Endothelial cell of umbilical vein (primary cell): ENCODE measurements at regions not wholly inside any gene's neighbourhood (a gene's known extent, or its start where the extent isn't known, plus 50 kb on each side); places are given as distances from the start of the nearest gene placed in this dataset.
"Not testable (repeated sequence)": the region's sequence is repeated elsewhere in the genome, so short reads cannot be mapped to it uniquely, and the experiment has no call there.

Experiments used
- EZH2 ChIP-seq: IDR thresholded peaks from 2 replicates; pipeline ENCODE4 v1.6.1; 2012; ENCODE audit warnings: borderline replicate concordance, low read depth, mild to moderate bottlenecking, moderate library complexity, low read length, inconsistent platforms; ENCODE audit not compliant: severe bottlenecking
- FOS ChIP-seq: IDR thresholded peaks from 2 replicates; pipeline ENCODE4 v1.6.1; 2011; ENCODE audit warnings: mild to moderate bottlenecking, low read length, moderate library complexity, borderline replicate concordance; ENCODE audit not compliant: insufficient read depth
- GATA2 ChIP-seq: IDR thresholded peaks from 2 replicates; pipeline ENCODE4 v1.7.0; 2011; ENCODE audit warnings: low read depth, mild to moderate bottlenecking, moderate library complexity, mixed read lengths, low read length; ENCODE audit not compliant: insufficient read length, insufficient read depth
- JUN ChIP-seq: IDR thresholded peaks from 2 replicates; pipeline ENCODE4 v1.6.1; 2011; ENCODE audit warnings: borderline replicate concordance, low read depth; ENCODE audit not compliant: insufficient read length, insufficient read depth
- POLR2A ChIP-seq: IDR thresholded peaks from 2 replicates; pipeline ENCODE4 v1.6.1; 2012; ENCODE audit warnings: low read depth, mild to moderate bottlenecking, control low read depth, low read length
- POLR2AphosphoS5 ChIP-seq: IDR thresholded peaks from 2 replicates; pipeline ENCODE4 v1.6.1; 2012; ENCODE audit warnings: low read depth, mild to moderate bottlenecking, control low read depth, low read length, moderate library complexity; ENCODE audit not compliant: insufficient read depth
- TF ChIP-seq, protein P1 (sequence below), 2 donors: IDR thresholded peaks; 1 replicate in 1 of 2; 2 replicates in 1 of 2; pipeline ENCODE4 v1.5.1; 2011; ENCODE audit warnings: low read length in 2 of 2, mild to moderate bottlenecking in 2 of 2, moderate library complexity in 2 of 2, control low read depth in 1 of 2, inconsistent platforms in 1 of 2, low read depth in 1 of 2; ENCODE audit not compliant: insufficient read depth in 1 of 2; ENCODE audit errors: extremely low read depth in 1 of 2
- TF ChIP-seq, protein P2 (sequence below): IDR thresholded peaks from 2 replicates; pipeline ENCODE4 v1.6.1; 2011; ENCODE audit not compliant: insufficient read depth, insufficient read length

DNA sequence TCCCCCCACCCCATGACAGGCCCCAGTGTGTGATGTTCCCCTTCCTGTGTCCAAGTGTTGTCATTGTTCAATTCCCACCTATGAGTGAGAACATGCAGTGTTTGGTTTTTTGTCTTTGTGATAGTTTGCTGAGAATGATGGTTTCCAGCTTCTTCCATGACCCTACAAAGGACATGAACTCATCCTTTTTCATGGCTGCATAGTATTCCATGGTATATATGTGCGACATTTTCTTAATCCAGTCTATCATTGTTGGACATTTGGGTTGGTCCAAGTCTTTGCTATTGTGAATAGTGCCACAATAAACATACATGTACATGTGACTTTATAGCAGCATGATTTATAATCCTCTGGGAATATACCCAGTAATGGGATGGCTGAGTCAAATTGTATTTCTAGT is 927.9 kb downstream of the PLA2G4A start:
- TF ChIP-seq EZH2, POLR2AphosphoS5, POLR2A, JUN, FOS, GATA2: not testable (repeated sequence)
- TF ChIP-seq, protein P1, sequence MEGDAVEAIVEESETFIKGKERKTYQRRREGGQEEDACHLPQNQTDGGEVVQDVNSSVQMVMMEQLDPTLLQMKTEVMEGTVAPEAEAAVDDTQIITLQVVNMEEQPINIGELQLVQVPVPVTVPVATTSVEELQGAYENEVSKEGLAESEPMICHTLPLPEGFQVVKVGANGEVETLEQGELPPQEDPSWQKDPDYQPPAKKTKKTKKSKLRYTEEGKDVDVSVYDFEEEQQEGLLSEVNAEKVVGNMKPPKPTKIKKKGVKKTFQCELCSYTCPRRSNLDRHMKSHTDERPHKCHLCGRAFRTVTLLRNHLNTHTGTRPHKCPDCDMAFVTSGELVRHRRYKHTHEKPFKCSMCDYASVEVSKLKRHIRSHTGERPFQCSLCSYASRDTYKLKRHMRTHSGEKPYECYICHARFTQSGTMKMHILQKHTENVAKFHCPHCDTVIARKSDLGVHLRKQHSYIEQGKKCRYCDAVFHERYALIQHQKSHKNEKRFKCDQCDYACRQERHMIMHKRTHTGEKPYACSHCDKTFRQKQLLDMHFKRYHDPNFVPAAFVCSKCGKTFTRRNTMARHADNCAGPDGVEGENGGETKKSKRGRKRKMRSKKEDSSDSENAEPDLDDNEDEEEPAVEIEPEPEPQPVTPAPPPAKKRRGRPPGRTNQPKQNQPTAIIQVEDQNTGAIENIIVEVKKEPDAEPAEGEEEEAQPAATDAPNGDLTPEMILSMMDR (IDR thresholded peaks at IDR 0.05; ENCODE audit: extremely low read depth in 1 of 2, insufficient read depth in 1 of 2, low read depth in 1 of 2, low read length in 2 of 2) = not testable (repeated sequence)
- TF ChIP-seq, protein P2, sequence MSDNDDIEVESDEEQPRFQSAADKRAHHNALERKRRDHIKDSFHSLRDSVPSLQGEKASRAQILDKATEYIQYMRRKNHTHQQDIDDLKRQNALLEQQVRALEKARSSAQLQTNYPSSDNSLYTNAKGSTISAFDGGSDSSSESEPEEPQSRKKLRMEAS = not testable (repeated sequence)
